HepG2 (cell line): ENCODE measurements at regions not wholly inside any gene's neighbourhood (a gene's known extent, or its start where the extent isn't known, plus 50 kb on each side); places are given as distances from the start of the nearest gene placed in this dataset.

ENCODE experiments used
- CEBPZ ChIP-seq: IDR thresholded peaks from 2 replicates; pipeline ENCODE4 v1.6.1; 2012; ENCODE audit warnings: low read length, improper control_type of control experiment
- CTCF ChIP-seq: sonication (generic); formaldehyde crosslinking; IDR thresholded peaks from 2 replicates; pipeline ENCODE4 v1.5.0; 2020; ENCODE audit warnings: mild to moderate bottlenecking, missing genetic modification reagents, moderate library complexity
- EP300 ChIP-seq, 3 experiments: sonication (generic) in 1 of 3; formaldehyde crosslinking in 1 of 3; IDR thresholded peaks; 2 replicates each; pipeline versions ENCODE4 v1.5.1 to v1.6.1; 2011 to 2020; ENCODE audit warnings: low read depth in 2 of 3, low read length in 2 of 3, borderline replicate concordance in 1 of 3, improper control_type of control experiment in 1 of 3, mild to moderate bottlenecking in 1 of 3, missing genetic modification reagents in 1 of 3, moderate library complexity in 1 of 3
- KDM1A ChIP-seq: IDR thresholded peaks from 2 replicates; pipeline ENCODE4 v1.6.1; 2016; ENCODE audit warnings: missing compliant biosample characterization
- NFE2L2 ChIP-seq: fragments of 150-350 bp; IDR thresholded peaks from 2 replicates; pipeline ENCODE4 v1.6.1; 2014; ENCODE audit warnings: low read length
- PAX8 ChIP-seq: sonication (generic); formaldehyde crosslinking; IDR thresholded peaks from 2 replicates; pipeline ENCODE4 v1.8.0; 2022; ENCODE audit warnings: mild to moderate bottlenecking, missing genetic modification reagents, borderline replicate concordance
- PBX3 ChIP-seq: sonication (generic); formaldehyde crosslinking; IDR thresholded peaks from 2 replicates; pipeline ENCODE4 v1.8.1; 2023; ENCODE audit warnings: missing genetic modification reagents, inconsistent platforms, borderline replicate concordance
- SPEN ChIP-seq: sonication (generic); formaldehyde crosslinking; IDR thresholded peaks from 2 replicates; pipeline ENCODE4 v1.5.1; 2020; ENCODE audit warnings: low read depth, mild to moderate bottlenecking, missing genetic modification reagents
- TFDP2 ChIP-seq: sonication (generic); formaldehyde crosslinking; IDR thresholded peaks from 2 replicates; pipeline ENCODE4 v1.4.0; 2020; ENCODE audit warnings: missing genetic modification reagents
- ZBTB49 ChIP-seq: sonication (generic); formaldehyde crosslinking; IDR thresholded peaks from 2 replicates; pipeline ENCODE4 v1.4.0; 2020; ENCODE audit warnings: missing genetic modification reagents, borderline replicate concordance
- ZNF576 ChIP-seq: sonication (generic); formaldehyde crosslinking; IDR thresholded peaks from 2 replicates; pipeline ENCODE4 v1.4.0; 2020; ENCODE audit warnings: mild to moderate bottlenecking, missing genetic modification reagents
- ZNF747 ChIP-seq: sonication (generic); formaldehyde crosslinking; IDR thresholded peaks from 2 replicates; pipeline ENCODE4 v1.8.1; 2023; ENCODE audit warnings: missing genetic modification reagents, mild to moderate bottlenecking, borderline replicate concordance
- ZUFSP ChIP-seq: sonication (generic); formaldehyde crosslinking; IDR thresholded peaks from 2 replicates; pipeline ENCODE4 v1.9.0; 2021; ENCODE audit warnings: missing genetic modification reagents, mild to moderate bottlenecking, borderline replicate concordance

GRCh38 chr18:10120622-10121021, 206.8 kb downstream of the VAPA start:
- no peak for TF ChIP-seq PBX3 (CRISPR knock-in tag)
- TF ChIP-seq ZBTB49 (CRISPR knock-in tag) = no peak
- TF ChIP-seq ZNF576 = no peak
- no peak for TF ChIP-seq PAX8 (CRISPR knock-in tag)
- no peak for TF ChIP-seq EP300 (IDR thresholded peaks at IDR 0.05; ENCODE audit: low read depth in 2 of 2, low read length in 2 of 2)
- no peak for TF ChIP-seq EP300 (CRISPR knock-in tag; IDR thresholded peaks at IDR 0.05; ENCODE audit: borderline replicate concordance)
- no peak for TF ChIP-seq KDM1A
- TF ChIP-seq ZUFSP (CRISPR knock-in tag) = no peak
- no peak for TF ChIP-seq NFE2L2
- TF ChIP-seq SPEN (CRISPR knock-in tag) = no peak
- TF ChIP-seq CTCF = no peak
- TF ChIP-seq TFDP2 = no peak
- no peak for TF ChIP-seq ZNF747 (CRISPR knock-in tag)
- TF ChIP-seq CEBPZ = no peak
